CD4-positive, alpha-beta T cell treated with Interleukin-15 for 1 hour (primary cell): ENCODE measurements at regions not wholly inside any gene's neighbourhood (a gene's known extent, or its start where the extent isn't known, plus 50 kb on each side); places are given as distances from the start of the nearest gene placed in this dataset.

Source experiments
- DNase-seq: peaks from one replicate; pipeline ENCODE4 v3.0.0-alpha.2; 2020

DNA sequence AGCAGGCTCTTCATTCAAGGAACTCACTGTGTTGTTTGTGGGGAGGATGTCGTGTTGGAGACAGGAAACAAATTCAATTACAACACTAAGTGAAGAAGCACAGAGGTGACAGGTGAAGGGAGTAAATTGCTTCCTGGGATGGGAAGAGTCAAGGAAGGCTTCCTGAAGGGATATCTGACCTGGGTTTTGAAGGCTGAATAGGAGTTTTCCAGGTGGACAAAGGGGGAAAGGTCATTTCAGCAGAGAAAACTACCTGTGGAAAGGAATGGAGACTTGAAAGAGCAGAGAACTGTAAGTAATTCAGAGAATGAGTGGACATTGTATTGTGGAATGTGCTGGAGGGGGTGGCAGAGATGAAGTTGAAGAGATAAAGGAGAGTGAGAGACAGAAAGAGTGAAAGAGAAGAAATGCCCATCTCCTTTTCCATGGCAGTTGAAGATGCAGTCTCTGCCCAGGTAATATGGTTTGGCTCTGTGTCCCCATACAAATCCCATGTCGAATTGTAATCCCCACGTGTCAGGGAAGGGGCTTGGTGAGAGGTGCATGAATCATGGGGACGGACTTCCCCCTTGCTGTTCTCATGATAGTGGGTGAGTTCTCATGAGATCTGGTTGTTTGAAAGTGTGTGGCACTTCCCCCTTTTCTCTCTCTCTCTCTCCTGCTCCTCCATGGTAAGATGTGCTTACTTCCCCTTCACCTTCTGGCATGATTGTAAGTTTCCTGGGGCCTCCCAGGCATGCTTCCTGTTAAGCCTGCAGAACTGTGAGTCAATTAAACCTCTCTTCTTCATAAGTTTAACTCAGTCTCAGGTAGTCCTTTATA lies 205.7 kb upstream of the BCOR start:
- DNase-seq: peak; percentile 34

GRCh38 chrX:40300286-40300890 lies 202.6 kb upstream of the BCOR start:
- no peak for DNase-seq

DNA sequence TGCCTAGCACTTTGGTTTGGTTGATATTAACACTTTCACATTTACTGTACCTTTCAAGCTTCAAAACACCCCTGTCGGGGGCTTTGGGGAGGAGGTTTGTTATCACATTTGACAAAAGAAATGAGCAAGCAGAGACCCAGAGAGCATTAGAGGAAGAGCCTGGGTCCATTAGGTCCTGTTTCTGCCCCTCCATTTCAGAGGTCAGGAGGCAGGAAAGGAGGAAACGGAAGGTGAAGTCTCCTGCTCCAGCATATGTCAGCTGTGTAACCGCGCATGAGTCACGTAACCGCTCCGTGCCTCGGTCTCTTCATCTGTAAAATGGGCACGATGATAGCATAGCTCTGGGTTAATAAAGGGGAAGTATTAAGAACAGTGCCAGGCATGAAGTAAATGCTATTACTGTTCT lies 201.9 kb upstream of the BCOR start:
- no peak for DNase-seq

- no peak for DNase-seq
Measured at GRCh38 chrX:40298572-40299479, 201.1 kb upstream of the BCOR start.

- no peak for DNase-seq
Measured at GRCh38 chrX:40298069-40298468, 200.3 kb upstream of the BCOR start.

- no peak for DNase-seq
Measured at GRCh38 chrX:40291553-40291952, 193.8 kb upstream of the BCOR start.

DNA sequence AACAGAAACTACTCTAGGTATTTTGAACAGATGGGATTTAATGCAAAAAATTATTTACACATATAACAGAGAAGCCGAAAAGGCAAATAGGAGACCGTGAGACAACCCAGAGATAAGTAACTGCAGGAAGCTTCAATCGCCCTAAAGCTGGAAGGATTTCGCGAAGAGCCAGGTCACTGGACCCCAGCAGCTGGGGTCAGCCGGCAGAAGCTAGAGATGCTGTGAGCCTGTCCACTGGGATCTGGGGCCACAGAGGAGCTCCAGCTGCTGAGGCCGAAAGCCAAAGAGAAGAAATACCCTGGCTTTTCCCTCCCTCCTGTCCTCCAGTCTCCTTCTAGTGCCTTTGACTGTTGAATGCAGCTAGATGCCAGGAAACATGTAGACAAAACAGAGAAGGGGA lies 192.8 kb upstream of the BCOR start:
- no peak for DNase-seq

- DNase-seq: no peak
Measured at GRCh38 chrX:40285876-40286275, 188.1 kb upstream of the BCOR start.

GRCh38 chrX:40284852-40285251 lies 187.1 kb upstream of the BCOR start:
- DNase-seq: no peak

DNA sequence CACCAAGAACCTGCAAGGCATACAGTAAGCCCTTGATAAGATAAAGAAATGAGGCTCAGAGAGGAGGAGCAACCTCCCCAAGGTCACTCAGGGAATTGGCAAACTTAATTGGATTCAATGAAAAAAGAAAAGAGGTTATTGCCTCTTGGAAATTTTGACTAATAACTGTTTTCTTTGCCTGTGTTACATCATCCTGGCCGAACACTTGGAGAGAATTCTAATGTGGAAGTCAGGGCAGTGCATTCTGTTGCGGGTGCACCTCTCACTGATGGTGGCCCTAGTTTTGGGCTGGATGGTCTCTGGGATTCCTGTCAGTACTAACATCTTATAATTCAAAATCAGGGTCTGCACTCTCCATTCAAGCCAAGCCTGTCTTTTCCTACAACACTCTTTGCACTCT lies 186.2 kb upstream of the BCOR start:
- DNase-seq: no peak

DNA sequence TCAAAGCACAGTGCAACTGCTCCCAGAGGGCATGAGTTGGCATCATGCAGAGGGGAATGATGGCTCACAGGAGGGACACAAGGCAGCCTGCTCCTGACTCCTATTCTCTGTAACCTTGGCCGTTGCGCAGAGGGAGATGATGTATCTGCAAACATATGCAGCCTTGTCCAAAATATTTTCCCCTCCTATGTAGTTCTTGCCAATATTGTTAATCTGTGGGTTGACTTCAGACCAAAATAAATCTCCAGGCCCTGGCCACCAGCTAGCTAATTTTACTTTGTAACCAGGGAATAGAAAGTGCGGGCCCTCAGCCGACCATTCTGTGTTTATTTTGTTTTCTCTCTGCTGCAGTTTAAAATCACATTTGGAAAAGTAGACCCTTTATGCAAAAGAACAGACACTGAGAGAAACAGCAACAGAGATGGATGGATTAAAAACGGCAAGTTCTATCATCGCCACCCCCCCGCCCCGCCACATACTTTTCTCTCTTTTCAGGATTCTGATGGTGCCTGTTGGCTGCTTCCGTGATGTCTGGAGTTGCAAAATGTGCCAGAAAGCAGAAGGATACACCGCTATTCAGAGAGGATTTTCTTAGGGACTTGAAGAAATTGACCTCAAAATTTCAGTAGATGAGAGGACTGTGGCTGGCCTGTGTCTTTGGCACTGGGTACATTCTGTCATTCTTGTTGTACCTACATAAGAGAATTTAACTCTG lies 185.3 kb upstream of the BCOR start:
- DNase-seq: no peak

- no peak for DNase-seq
Measured at GRCh38 chrX:40282348-40282747, 184.6 kb upstream of the BCOR start.

GRCh38 chrX:40281336-40282005 lies 183.7 kb upstream of the BCOR start:
- DNase-seq: no peak

DNA sequence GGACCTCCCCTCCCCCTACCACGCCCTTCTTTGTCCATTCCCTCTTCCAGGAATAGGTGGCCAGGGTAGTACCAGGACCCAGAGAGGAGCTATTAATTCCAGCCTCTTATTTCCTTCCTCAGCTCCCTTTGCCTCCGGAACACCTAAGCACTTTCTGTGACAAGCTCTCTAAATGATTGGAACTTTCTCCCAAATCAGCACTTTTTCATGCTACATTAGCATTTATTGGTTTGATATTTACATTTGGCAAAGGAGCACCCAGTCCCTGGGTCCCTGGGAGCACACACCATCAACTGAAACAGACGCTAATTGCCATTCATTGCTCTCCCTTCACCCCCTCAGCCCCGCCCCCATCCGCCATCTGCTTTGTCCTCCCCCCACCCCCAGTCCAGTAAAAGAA lies 182.0 kb upstream of the BCOR start:
- no peak for DNase-seq

DNA sequence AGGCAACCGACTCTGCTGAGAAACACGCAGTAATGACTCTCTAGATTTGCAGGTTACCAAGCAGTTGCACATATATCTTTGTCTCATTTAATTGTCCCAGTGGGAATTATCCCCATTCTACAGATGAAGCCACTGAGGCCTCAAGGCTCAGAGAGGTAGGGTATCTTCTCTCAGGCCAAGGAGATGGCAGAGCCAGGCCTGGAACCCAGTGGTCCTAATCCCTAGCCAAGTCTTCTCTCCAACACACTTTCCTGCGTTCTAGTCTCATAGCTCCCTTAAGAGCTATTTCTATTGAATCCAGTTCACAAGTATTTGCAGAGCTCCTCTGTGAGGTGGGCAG lies 181.3 kb upstream of the BCOR start:
- DNase-seq: no peak

- peak; percentile 80 for DNase-seq
Measured at GRCh38 chrX:40278340-40279090, 180.8 kb upstream of the BCOR start.

DNA sequence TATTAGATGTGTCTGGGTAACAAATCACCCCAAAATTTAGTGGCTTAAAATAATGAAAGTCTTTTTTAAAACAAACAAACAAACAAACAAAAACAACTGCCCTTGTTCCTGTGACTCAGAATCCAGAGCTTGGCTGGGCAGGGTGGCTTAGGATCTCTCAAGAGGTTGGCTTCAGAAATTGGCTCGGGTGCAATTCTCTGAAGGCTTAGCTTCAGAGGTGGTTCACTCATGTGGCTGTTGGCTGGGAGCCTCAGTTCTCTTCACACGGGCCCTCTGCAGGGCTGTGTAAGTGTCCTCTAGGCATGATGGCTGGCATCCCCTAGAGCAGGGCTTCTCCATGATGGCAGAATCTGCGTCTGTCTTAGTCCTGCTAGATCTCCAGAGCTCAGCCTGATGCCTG lies 179.9 kb upstream of the BCOR start:
- DNase-seq: no peak

DNA sequence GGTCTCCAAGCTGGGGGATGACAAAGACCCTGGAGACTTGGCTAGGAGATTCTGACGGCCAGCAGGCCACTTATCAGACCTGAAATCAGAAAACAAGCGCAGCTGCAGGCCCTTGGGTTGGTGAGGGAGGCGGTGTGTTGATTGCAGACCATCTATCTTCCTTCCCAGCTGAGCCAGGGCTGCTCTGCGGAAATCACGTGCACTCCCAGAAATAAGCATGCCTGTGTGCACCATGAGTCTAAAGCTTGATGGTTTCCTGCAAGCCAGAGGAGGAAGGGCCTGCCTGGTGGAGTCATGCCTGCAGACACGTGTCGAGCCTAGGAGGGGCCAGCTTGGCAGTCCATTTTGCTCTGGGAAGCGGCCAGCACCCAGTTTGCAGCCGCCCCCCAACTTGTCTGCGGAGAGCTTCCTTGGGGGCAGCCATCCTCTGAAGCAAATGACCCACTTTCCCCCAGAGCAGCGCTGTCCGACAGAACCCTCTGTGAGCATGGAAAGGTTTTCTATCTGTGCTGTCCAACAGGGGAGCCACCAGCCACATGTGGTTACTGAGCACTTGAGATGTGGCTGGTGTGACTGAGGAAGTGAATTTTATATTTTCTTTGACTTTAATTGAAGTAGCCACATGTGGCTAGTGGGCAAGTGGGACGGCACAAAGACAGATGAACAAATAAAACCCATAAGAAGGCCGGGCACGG lies 175.7 kb upstream of the BCOR start:
- DNase-seq: peak; percentile 19

DNA sequence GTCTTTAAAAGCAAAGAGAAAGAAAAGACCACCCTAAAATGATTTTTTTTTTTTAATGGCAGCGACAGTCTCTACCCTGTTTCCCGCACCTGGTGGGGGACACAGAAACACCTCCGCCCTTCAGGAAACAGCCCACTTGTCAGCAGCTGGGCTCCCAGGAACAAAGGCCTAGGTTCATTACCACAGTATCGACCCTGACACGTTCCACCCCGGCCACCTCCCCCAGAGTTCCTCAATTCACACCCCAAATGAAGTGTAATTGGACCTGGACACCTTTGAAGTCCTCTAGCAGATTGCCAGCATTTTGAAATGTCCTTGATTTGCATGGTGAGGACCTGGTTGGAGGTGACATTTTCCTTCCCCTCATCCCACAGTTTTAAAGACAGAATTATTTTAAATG lies 175.0 kb upstream of the BCOR start:
- DNase-seq: no peak

DNA sequence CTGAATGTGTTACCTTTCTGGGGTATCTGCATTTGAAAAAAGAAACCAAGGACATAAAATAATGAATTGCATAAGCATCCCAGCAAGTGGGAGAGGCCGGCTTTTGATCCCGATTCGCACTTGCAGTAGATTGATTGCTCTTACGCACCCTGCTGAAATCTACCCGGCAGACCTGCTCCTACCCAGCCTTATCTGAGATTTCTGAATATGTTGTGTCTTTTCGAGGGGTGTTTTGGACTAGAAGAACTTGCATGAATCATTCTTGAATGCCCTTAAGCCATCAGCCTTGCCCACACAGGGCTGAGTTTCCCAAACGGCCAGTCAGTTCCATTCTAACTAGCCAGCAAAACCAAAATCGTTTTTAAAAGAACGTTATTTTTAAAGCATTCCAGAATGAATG lies 174.4 kb upstream of the BCOR start:
- DNase-seq: no peak

- DNase-seq: no peak
Measured at GRCh38 chrX:40268188-40268520, 170.4 kb upstream of the BCOR start.
